ENCODE measurements at regions not wholly inside any gene's neighbourhood (a gene's known extent, or its start where the extent isn't known, plus 50 kb on each side); places are given as distances from the start of the nearest gene placed in this dataset.

GRCh38 chr18:22355598-22355997 lies 62.1 kb downstream of the CTAGE1 start:
- TF ChIP-seq CTCF (conservative IDR thresholded peaks at IDR 0.05; ENCODE audit: low read length) (no peak), EZH2phosphoT487 (IDR thresholded peaks at IDR 0.05; ENCODE audit: borderline replicate concordance) (no peak)
